ENCODE measurements at regions not wholly inside any gene's neighbourhood (a gene's known extent, or its start where the extent isn't known, plus 50 kb on each side); places are given as distances from the start of the nearest gene placed in this dataset.
"Not testable (repeated sequence)": the region's sequence is repeated elsewhere in the genome, so short reads cannot be mapped to it uniquely, and the experiment has no call there.

GRCh38 chr6:22367346-22367745 is 70.5 kb upstream of the PRL start:
- no peak for TF ChIP-seq CTCF (conservative IDR thresholded peaks at IDR 0.05; ENCODE audit: low read depth)
- ChIA-PET POLR2A (ENCODE audit: low non-redundant PET) (no interaction called here), CTCF (no interaction called here)
- no peak overlapping the region for H3K27ac ChIP-seq
- no peak for DNase-seq (ENCODE audit: low spot score)

- DNase-seq (ENCODE audit: low spot score) = no peak
- CTCF ChIA-PET = interaction anchor here (0.7 kb wide), 1 partner anchor 307 kb away, joined by 4 read pairs; no protein-coding TSS in a partner anchor
- no peak for TF ChIP-seq CTCF (conservative IDR thresholded peaks at IDR 0.05; ENCODE audit: low read depth)
- POLR2A ChIA-PET (ENCODE audit: low non-redundant PET) = no interaction called here
- H3K27ac ChIP-seq = no peak overlapping the region
Measured at GRCh38 chr6:22368794-22369193, 72.0 kb upstream of the PRL start.

- TF ChIP-seq CTCF (conservative IDR thresholded peaks at IDR 0.05; ENCODE audit: low read depth) = no peak
- DNase-seq (ENCODE audit: low spot score) = no peak
- CTCF ChIA-PET = no interaction called here
- no peak overlapping the region for H3K27ac ChIP-seq
- POLR2A ChIA-PET (ENCODE audit: low non-redundant PET) = no interaction called here
Measured at GRCh38 chr6:22372922-22373321, 76.1 kb upstream of the PRL start.

GRCh38 chr6:22374950-22375349 is 78.1 kb upstream of the PRL start:
- H3K27ac ChIP-seq; POLR2A ChIA-PET (ENCODE audit: low non-redundant PET); DNase-seq (ENCODE audit: low spot score); CTCF ChIA-PET: not testable (repeated sequence)

- DNase-seq (ENCODE audit: low spot score); H3K27ac ChIP-seq; POLR2A ChIA-PET (ENCODE audit: low non-redundant PET); CTCF ChIA-PET: not testable (repeated sequence)
Measured at GRCh38 chr6:22376293-22376692, 79.5 kb upstream of the PRL start.

- POLR2A ChIA-PET (ENCODE audit: low non-redundant PET); CTCF ChIA-PET; DNase-seq (ENCODE audit: low spot score); H3K27ac ChIP-seq: not testable (repeated sequence)
Measured at GRCh38 chr6:22378536-22378935, 81.7 kb upstream of the PRL start.

- ChIA-PET POLR2A (ENCODE audit: low non-redundant PET) (no interaction called here), CTCF (no interaction called here)
- TF ChIP-seq CTCF (conservative IDR thresholded peaks at IDR 0.05; ENCODE audit: low read depth) = no peak
- no peak for DNase-seq (ENCODE audit: low spot score)
- H3K27ac ChIP-seq = no peak overlapping the region
Measured at GRCh38 chr6:22380236-22380635, 83.4 kb upstream of the PRL start.

GRCh38 chr6:22381845-22382544 is 85.2 kb upstream of the PRL start:
- no peak for DNase-seq (ENCODE audit: low spot score)
- ChIA-PET POLR2A (ENCODE audit: low non-redundant PET) (no interaction called here), CTCF (no interaction called here)
- no peak overlapping the region for H3K27ac ChIP-seq
- no peak for TF ChIP-seq CTCF (conservative IDR thresholded peaks at IDR 0.05; ENCODE audit: low read depth)

All from RWPE1 (cell line).